HepG2 (cell line): ENCODE measurements at regions not wholly inside any gene's neighbourhood (a gene's known extent, or its start where the extent isn't known, plus 50 kb on each side); places are given as distances from the start of the nearest gene placed in this dataset.

Experiments used
- ATAC-seq: fragments of 200-7000 bp; cut with Tn5 transposase; 3 replicates; pipeline ENCODE4 v1.9.1; 2020; ENCODE audit warnings: mild to moderate bottlenecking, moderate library complexity
- BruUV-seq: library from RNA; stranded (reverse); fragments of 400-500 nt; replicated peaks from 2 replicates; lab custom pipeline; 2021; lab: Mats Ljungman, UMichigan
- CTCF ChIA-PET: fragments of 300-600 bp; formaldehyde crosslinking; extraction: SDS; loops from one replicate; lab custom pipeline; 2021; ENCODE audit warnings: low total read pairs, inconsistent platforms, low intra/inter-chr PET ratio; lab: Yijun Ruan, JAX
- POLR2A ChIA-PET: fragments of 350-600 bp; sonication (Branson Sonifier 250); formaldehyde crosslinking; loops from one replicate; lab custom pipeline; 2020; ENCODE audit warnings: antibody characterized with exemption, inconsistent platforms; lab: Yijun Ruan, JAX
- DNase-seq: peaks from one replicate; pipeline ENCODE4 v3.0.0-alpha.2; 2015; ENCODE audit warnings: low spot score
- FAIRE-seq: peaks from 3 replicates; lab custom pipeline; 2011; peaks lifted over from hg19 to GRCh38; lab: Jason Lieb, UNC
- H2AFZ ChIP-seq: one replicate; pipeline ENCODE4 v1.6.1; 2011; ENCODE audit warnings: low read length, inconsistent platforms
- H3K27ac ChIP-seq: fragments of 300-600 bp; 3 replicates; pipeline ENCODE4 v1.8.0; 2011; ENCODE audit warnings: mixed run types, mild to moderate bottlenecking, mixed read lengths, low read length, inconsistent platforms; ENCODE audit not compliant: insufficient read depth; ENCODE audit errors: extremely low read length
- H3K27me3 ChIP-seq, 2 experiments: fragments of 200-600 bp in 1 of 2; 2 replicates in 1 of 2; 3 replicates in 1 of 2; pipeline versions ENCODE4 v1.6.0 to v1.8.0; 2011; ENCODE audit warnings: low read length in 2 of 2, mild to moderate bottlenecking in 2 of 2, moderate library complexity in 2 of 2, inconsistent platforms in 1 of 2; ENCODE audit not compliant: insufficient read depth in 2 of 2, control insufficient read depth in 1 of 2
- H3K36me3 ChIP-seq, 2 experiments: fragments of 200-600 bp in 1 of 2; replicated peaks in 1 of 2; 2 replicates in 1 of 2; 3 replicates in 1 of 2; pipeline versions ENCODE4 v1.5.1 to v1.8.0; 2011; ENCODE audit warnings: low read length in 2 of 2, inconsistent platforms in 1 of 2; ENCODE audit not compliant: insufficient read depth in 2 of 2, control insufficient read depth in 1 of 2
- H3K4me1 ChIP-seq: 2 replicates; pipeline ENCODE4 v1.5.1; 2012; ENCODE audit warnings: low read length, inconsistent platforms; ENCODE audit not compliant: insufficient read depth
- H3K4me2 ChIP-seq: 2 replicates; pipeline ENCODE4 v1.6.0; 2011; ENCODE audit warnings: low read depth, low read length, inconsistent platforms
- H3K4me3 ChIP-seq, 3 experiments: fragments of 200-600 bp in 1 of 3; sonication (generic), shearing (Covaris generic) in 1 of 3; replicated peaks in 1 of 3; 2 replicates each; pipeline ENCODE4 v1.5.1; 2011 to 2016; ENCODE audit warnings: low read length in 3 of 3, inconsistent platforms in 2 of 3, low read depth in 2 of 3, mild to moderate bottlenecking in 2 of 3, control low read depth in 1 of 3, mixed read lengths in 1 of 3; ENCODE audit not compliant: insufficient read depth in 1 of 3
- H3K79me2 ChIP-seq: one replicate; pipeline ENCODE4 v1.6.1; 2011; ENCODE audit warnings: low read length, inconsistent platforms; ENCODE audit not compliant: insufficient read depth
- H3K9ac ChIP-seq: 2 replicates; pipeline ENCODE4 v1.6.0; 2011; ENCODE audit warnings: mild to moderate bottlenecking, low read depth, low read length, inconsistent platforms; ENCODE audit not compliant: insufficient read depth
- H3K9me3 ChIP-seq: 2 replicates; pipeline ENCODE4 v1.5.1; 2012; ENCODE audit warnings: mild to moderate bottlenecking, low read length
- H4K20me1 ChIP-seq: 2 replicates; pipeline ENCODE4 v1.6.0; 2011; ENCODE audit warnings: inconsistent platforms, mild to moderate bottlenecking, low read length, moderate library complexity; ENCODE audit not compliant: insufficient read depth
- ARID2 ChIP-seq: sonication (generic); formaldehyde crosslinking; IDR thresholded peaks from 2 replicates; pipeline ENCODE4 v1.8.1; 2022; ENCODE audit warnings: mild to moderate bottlenecking, missing genetic modification reagents, borderline replicate concordance
- CBX1 ChIP-seq: IDR thresholded peaks from one replicate; pipeline ENCODE4 v1.6.1; 2016; ENCODE audit warnings: antibody characterized with exemption, low read depth
- ELF3 ChIP-seq: IDR thresholded peaks from 2 replicates; pipeline ENCODE4 v1.6.1; 2016; ENCODE audit warnings: missing genetic modification reagents, missing compliant biosample characterization
- JUNB ChIP-seq: sonication (generic); formaldehyde crosslinking; IDR thresholded peaks from 2 replicates; pipeline ENCODE4 v1.8.0; 2022; ENCODE audit warnings: missing genetic modification reagents, mild to moderate bottlenecking, borderline replicate concordance
- SMAD1 ChIP-seq: sonication (generic); formaldehyde crosslinking; IDR thresholded peaks from 2 replicates; pipeline ENCODE4 v1.4.0; 2020; ENCODE audit warnings: missing genetic modification reagents, low read depth, mild to moderate bottlenecking, borderline replicate concordance
- SP140L ChIP-seq: sonication (generic); formaldehyde crosslinking; IDR thresholded peaks from 2 replicates; pipeline ENCODE4 v1.4.0; 2020; ENCODE audit warnings: missing genetic modification reagents, borderline replicate concordance
- STAG1 ChIP-seq: sonication (generic); formaldehyde crosslinking; IDR thresholded peaks from 2 replicates; pipeline ENCODE4 v1.4.0; 2020; ENCODE audit warnings: missing genetic modification reagents
- YEATS2 ChIP-seq: sonication (generic); formaldehyde crosslinking; IDR thresholded peaks from 2 replicates; pipeline ENCODE4 v1.4.0; 2020; ENCODE audit warnings: missing genetic modification reagents, borderline replicate concordance
- ZNF225 ChIP-seq: sonication (generic); formaldehyde crosslinking; IDR thresholded peaks from 2 replicates; pipeline ENCODE4 v1.4.0; 2020; ENCODE audit warnings: mild to moderate bottlenecking, missing genetic modification reagents
- ZNF33A ChIP-seq: sonication (generic); formaldehyde crosslinking; IDR thresholded peaks from 2 replicates; pipeline ENCODE4 v1.5.1; 2020; ENCODE audit warnings: missing genetic modification reagents, mild to moderate bottlenecking, moderate library complexity, borderline replicate concordance
- ZNF367 ChIP-seq: sonication (generic); formaldehyde crosslinking; IDR thresholded peaks from 2 replicates; pipeline ENCODE4 v1.4.0; 2020; ENCODE audit warnings: missing genetic modification reagents, borderline replicate concordance
- ZNF441 ChIP-seq: sonication (generic); formaldehyde crosslinking; IDR thresholded peaks from 2 replicates; pipeline ENCODE4 v1.7.0; 2021; ENCODE audit warnings: missing genetic modification reagents, borderline replicate concordance
- ZNF496 ChIP-seq: sonication (generic); formaldehyde crosslinking; IDR thresholded peaks from 2 replicates; pipeline ENCODE4 v1.8.1; 2023; ENCODE audit warnings: mild to moderate bottlenecking, moderate library complexity, missing genetic modification reagents; ENCODE audit not compliant: insufficient replicate concordance
- WGBS: methylation state at CpG from one replicate; pipeline ENCODE4 v1.1.6; 2017; ENCODE audit warnings: low lambda C conversion rate; 5-methylcytosine and 5-hydroxymethylcytosine counted together
- in situ Hi-C: cut with HindIII; loops from 2 replicates; pipeline ENCODE4 v1.10.0; 2017; ENCODE audit warnings: low pct_unique_long_range_greater_than_20kb; ENCODE audit not compliant: extremely low pct_ligation_motif_present
- intact Hi-C: fragments of 100-400 bp; cut with micrococcal nuclease; formaldehyde crosslinking; loops from one replicate; pipeline ENCODE4 v1.10.0; 2022; ENCODE audit not compliant: unreplicated experiment
- TF ChIP-seq, protein P1 (sequence below): sonication (generic); formaldehyde crosslinking; IDR thresholded peaks from one replicate; pipeline ENCODE4 v1.5.1; 2020; ENCODE audit warnings: mild to moderate bottlenecking, missing genetic modification reagents; ENCODE audit errors: not compliant biosample characterization

DNA sequence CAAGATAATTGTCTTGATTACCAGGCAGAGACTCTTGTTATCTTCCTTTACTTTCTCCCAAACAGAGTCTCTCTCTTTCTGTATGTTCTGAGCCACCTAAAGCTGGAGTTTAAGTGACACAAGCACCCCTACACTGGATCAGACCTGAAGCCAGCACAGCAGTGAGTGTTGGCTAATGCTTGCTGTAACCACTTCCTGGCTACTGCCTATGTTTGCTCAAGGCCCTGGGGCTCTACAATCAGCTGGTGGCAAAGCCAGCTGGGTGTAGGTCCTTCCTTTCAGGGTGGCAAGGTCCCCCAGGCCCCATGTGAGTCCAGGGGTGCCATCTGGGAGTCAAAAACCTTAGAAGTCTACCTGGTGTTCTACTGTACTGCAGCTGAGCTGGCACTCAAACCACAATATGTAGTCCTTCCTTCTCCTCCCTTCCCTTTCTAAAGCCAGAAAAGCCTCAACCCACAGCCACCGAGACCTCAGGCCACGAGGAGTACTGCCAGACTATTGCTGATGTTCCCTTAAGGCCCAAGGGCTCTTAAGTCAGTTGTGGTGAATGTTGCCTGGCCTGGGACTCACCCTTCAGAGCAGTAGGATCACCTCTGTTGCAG, 416.3 kb downstream of the ADRA2A start:
- BruUV-seq = no TSS peak
- Histone ChIP-seq H3K4me1 (no peaks in the 10 kb centered on the region), H3K4me2 (no peak overlapping the region), H3K4me3 (no peak overlapping the region), H3K36me3 (no peaks in the 10 kb centered on the region), H3K27ac (no peak overlapping the region), H4K20me1 (no peaks in the 10 kb centered on the region), H3K79me2 (no peaks in the 10 kb centered on the region), H3K9me3 (peaks cover 40% of the 10 kb centered on the region), H3K9ac (no peak overlapping the region), H3K27me3 (no peaks in the 10 kb centered on the region), H2AFZ (no peak overlapping the region)
- in situ Hi-C loops (no loop called here), intact Hi-C loops (no loop called here)
- no peak for FAIRE-seq
- ChIA-PET POLR2A (no interaction called here), CTCF (no interaction called here)
- DNase-seq = no peak
- no peak for TF ChIP-seq STAG1
- TF ChIP-seq ELF3 (CRISPR knock-in tag) = no peak
- TF ChIP-seq ZNF33A (CRISPR knock-in tag) = no peak
- no peak for TF ChIP-seq YEATS2 (CRISPR knock-in tag)
- no peak for TF ChIP-seq ARID2 (CRISPR knock-in tag)
- TF ChIP-seq ZNF441 = no peak
- TF ChIP-seq SMAD1 (CRISPR knock-in tag) = no peak
- no peak for TF ChIP-seq CBX1
- TF ChIP-seq, protein P1, sequence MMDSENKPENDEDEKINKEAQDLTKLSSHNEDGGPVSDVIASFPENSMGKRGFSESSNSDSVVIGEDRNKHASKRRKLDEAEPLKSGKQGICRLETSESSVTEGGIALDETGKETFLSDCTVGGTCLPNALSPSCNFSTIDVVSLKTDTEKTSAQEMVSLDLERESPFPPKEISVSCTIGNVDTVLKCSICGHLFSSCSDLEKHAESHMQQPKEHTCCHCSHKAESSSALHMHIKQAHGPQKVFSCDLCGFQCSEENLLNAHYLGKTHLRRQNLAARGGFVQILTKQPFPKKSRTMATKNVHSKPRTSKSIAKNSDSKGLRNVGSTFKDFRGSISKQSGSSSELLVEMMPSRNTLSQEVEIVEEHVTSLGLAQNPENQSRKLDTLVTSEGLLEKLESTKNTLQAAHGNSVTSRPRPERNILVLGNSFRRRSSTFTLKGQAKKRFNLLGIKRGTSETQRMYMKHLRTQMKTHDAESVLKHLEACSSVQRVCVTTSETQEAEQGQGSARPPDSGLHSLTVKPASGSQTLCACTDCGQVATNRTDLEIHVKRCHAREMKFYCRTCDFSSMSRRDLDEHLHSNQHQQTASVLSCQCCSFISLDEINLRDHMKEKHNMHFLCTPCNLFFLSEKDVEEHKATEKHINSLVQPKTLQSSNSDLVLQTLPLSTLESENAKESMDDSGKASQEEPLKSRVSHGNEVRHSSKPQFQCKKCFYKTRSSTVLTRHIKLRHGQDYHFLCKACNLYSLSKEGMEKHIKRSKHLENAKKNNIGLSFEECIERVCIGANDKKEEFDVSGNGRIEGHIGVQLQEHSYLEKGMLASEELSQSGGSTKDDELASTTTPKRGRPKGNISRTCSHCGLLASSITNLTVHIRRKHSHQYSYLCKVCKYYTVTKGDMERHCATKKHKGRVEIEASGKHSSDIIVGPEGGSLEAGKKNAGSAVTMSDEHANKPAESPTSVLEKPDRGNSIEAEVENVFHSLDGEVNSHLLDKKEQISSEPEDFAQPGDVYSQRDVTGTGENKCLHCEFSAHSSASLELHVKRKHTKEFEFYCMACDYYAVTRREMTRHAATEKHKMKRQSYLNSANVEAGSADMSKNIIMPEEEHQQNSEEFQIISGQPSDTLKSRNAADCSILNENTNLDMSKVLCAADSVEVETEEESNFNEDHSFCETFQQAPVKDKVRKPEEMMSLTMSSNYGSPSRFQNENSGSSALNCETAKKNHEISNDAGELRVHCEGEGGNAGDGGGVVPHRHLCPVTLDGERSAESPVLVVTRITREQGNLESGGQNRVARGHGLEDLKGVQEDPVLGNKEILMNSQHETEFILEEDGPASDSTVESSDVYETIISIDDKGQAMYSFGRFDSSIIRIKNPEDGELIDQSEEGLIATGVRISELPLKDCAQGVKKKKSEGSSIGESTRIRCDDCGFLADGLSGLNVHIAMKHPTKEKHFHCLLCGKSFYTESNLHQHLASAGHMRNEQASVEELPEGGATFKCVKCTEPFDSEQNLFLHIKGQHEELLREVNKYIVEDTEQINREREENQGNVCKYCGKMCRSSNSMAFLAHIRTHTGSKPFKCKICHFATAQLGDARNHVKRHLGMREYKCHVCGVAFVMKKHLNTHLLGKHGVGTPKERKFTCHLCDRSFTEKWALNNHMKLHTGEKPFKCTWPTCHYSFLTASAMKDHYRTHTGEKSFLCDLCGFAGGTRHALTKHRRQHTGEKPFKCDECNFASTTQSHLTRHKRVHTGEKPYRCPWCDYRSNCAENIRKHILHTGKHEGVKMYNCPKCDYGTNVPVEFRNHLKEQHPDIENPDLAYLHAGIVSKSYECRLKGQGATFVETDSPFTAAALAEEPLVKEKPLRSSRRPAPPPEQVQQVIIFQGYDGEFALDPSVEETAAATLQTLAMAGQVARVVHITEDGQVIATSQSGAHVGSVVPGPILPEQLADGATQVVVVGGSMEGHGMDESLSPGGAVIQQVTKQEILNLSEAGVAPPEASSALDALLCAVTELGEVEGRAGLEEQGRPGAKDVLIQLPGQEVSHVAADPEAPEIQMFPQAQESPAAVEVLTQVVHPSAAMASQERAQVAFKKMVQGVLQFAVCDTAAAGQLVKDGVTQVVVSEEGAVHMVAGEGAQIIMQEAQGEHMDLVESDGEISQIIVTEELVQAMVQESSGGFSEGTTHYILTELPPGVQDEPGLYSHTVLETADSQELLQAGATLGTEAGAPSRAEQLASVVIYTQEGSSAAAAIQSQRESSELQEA (CRISPR knock-in tag) = no peak
- no peak for TF ChIP-seq ZNF225 (CRISPR knock-in tag)
- TF ChIP-seq SP140L (CRISPR knock-in tag) = no peak
- TF ChIP-seq ZNF367 (CRISPR knock-in tag) = no peak
- no peak for TF ChIP-seq ZNF496 (CRISPR knock-in tag)
- TF ChIP-seq JUNB = no peak
- no peak for ATAC-seq
- WGBS = 6% methylated on average over 2 of the region's 2 CpGs
